ENCODE measurements at regions not wholly inside any gene's neighbourhood (a gene's known extent, or its start where the extent isn't known, plus 50 kb on each side); places are given as distances from the start of the nearest gene placed in this dataset.
"Not testable (repeated sequence)": the region's sequence is repeated elsewhere in the genome, so short reads cannot be mapped to it uniquely, and the experiment has no call there.

- no peak for ATAC-seq
- WGBS, 2 donors (ENCODE audit: low coverage in 1 of 2): 84 to 100% methylated on average over 1 to 3 of the region's 4 CpGs
- Histone ChIP-seq H3K36me3 (no peaks in the 10 kb centered on the region), H3K4me1 (no peaks in the 10 kb centered on the region), H3K4me3 (no peak overlapping the region), H3K27me3 (peaks cover 6% of the 10 kb centered on the region), H3K27ac (no peak overlapping the region), H3K9me3 (no peaks in the 10 kb centered on the region)
- TF ChIP-seq CTCF (IDR thresholded peaks at IDR 0.05) (no peak), POLR2AphosphoS5 (IDR thresholded peaks at IDR 0.05) (no peak), EP300 (IDR thresholded peaks at IDR 0.05) (no peak), POLR2A (IDR thresholded peaks at IDR 0.05) (no peak)
These were observed 152.7 kb downstream of the MYLK4 start for GRCh38 chr6:2597991-2598390.

- not testable (repeated sequence) for H3K27ac ChIP-seq, H3K4me1 ChIP-seq, H3K27me3 ChIP-seq, H3K9me3 ChIP-seq, H3K4me3 ChIP-seq, ATAC-seq, H3K36me3 ChIP-seq
- no CpG with 5 or more reads among the region's 2 CpGs for WGBS, 2 donors (ENCODE audit: low coverage in 1 of 2)
These were observed 153.3 kb downstream of the MYLK4 start for GRCh38 chr6:2597457-2597856.

DNA sequence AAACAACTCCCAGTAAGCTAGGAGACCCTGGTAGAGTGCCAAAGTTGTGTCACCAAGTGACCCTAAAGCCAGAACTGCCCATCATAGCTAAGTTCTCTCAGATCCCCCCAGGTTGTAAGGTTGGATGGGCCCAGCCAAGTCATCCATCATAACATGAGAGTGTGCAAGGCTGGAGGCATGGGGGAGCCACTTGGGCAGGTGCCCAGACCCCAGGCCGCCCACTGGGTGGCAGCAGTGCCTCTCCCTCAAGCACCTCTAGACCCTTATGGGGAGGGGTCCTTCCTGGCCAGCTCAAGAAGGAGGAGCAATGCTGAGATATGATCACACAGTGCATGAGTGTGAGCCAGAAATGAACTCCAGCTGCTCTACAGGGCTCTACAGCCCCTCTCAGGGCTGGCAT is 154.5 kb downstream of the MYLK4 start:
- WGBS, 2 donors (ENCODE audit: low coverage in 1 of 2): no CpG with 5 or more reads among the region's 1 CpG

GRCh38 chr6:2594868-2595267 is 155.9 kb downstream of the MYLK4 start:
- H3K4me3 ChIP-seq: no peak overlapping the region
- no peak overlapping the region for H3K27ac ChIP-seq
- no peaks in the 10 kb centered on the region for H3K9me3 ChIP-seq
- H3K36me3 ChIP-seq: no peaks in the 10 kb centered on the region
- TF ChIP-seq POLR2AphosphoS5 (IDR thresholded peaks at IDR 0.05) (no peak), EP300 (IDR thresholded peaks at IDR 0.05) (no peak), CTCF (IDR thresholded peaks at IDR 0.05) (no peak), POLR2A (IDR thresholded peaks at IDR 0.05) (no peak)
- ATAC-seq: no peak
- no peaks in the 10 kb centered on the region for H3K4me1 ChIP-seq
- H3K27me3 ChIP-seq: no peaks in the 10 kb centered on the region
- 80% methylated on average over 1 of the region's 2 CpGs; no CpG with 5 or more reads in 1 of the 2 donors for WGBS, 2 donors (ENCODE audit: low coverage in 1 of 2)

More for the DNA sequence above, 154.5 kb downstream of the MYLK4 start:
- no peaks in the 10 kb centered on the region for H3K36me3 ChIP-seq
- no peaks in the 10 kb centered on the region for H3K9me3 ChIP-seq
- H3K27me3 ChIP-seq: no peaks in the 10 kb centered on the region
- no peak overlapping the region for H3K4me3 ChIP-seq
- no peaks in the 10 kb centered on the region for H3K4me1 ChIP-seq
- no peak overlapping the region for H3K27ac ChIP-seq
- TF ChIP-seq POLR2A (IDR thresholded peaks at IDR 0.05) (no peak), POLR2AphosphoS5 (IDR thresholded peaks at IDR 0.05) (no peak), CTCF (IDR thresholded peaks at IDR 0.05) (no peak), EP300 (IDR thresholded peaks at IDR 0.05) (no peak)
- ATAC-seq: no peak

DNA sequence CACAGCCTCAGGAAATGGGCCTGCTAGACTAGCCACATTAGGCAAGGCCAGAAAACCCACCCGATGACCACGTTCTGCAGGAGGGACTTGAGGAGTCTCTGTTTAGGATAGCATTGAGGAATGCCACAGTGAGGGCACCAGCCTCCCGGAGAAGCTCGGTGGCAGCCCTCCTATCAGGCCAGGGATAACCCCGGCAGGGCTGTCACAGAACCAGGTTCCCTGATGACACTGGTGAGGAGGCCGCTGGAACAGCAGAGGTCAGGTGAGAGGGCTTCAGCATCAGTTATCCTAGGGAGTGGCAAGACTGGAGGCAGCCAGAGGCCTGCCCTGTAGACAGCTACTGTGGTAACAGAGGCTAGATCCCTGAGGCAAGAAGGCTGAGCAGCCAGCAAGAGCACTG is 157.6 kb downstream of the MYLK4 start:
- no peak for TF ChIP-seq EP300 (IDR thresholded peaks at IDR 0.05)
- Histone ChIP-seq H3K27me3 (no peaks in the 10 kb centered on the region), H3K36me3 (no peaks in the 10 kb centered on the region), H3K4me3 (no peak overlapping the region), H3K4me1 (no peaks in the 10 kb centered on the region), H3K9me3 (peaks cover 0 to 11% (median 0%) of the 10 kb centered on the region in 3 donors), H3K27ac (no peak overlapping the region)
- ATAC-seq: no peak
- WGBS, 2 donors (ENCODE audit: low coverage in 1 of 2): 82 to 85% methylated on average over 2 to 4 of the region's 6 CpGs

GRCh38 chr6:2589171-2589661 is 161.5 kb downstream of the MYLK4 start:
- no peak overlapping the region for H3K27ac ChIP-seq
- no peaks in the 10 kb centered on the region for H3K27me3 ChIP-seq
- H3K9me3 ChIP-seq: peaks cover 0 to 24% (median 0%) of the 10 kb centered on the region in 3 donors
- no peak overlapping the region for H3K4me3 ChIP-seq
- no peak for TF ChIP-seq POLR2A (IDR thresholded peaks at IDR 0.05)
- TF ChIP-seq CTCF (IDR thresholded peaks at IDR 0.05): no peak
- TF ChIP-seq POLR2AphosphoS5 (IDR thresholded peaks at IDR 0.05): no peak
- no peak for TF ChIP-seq EP300 (IDR thresholded peaks at IDR 0.05)
- WGBS, 2 donors (ENCODE audit: low coverage in 1 of 2): 81% methylated on average over 5 of the region's 8 CpGs; no CpG with 5 or more reads in 1 of the 2 donors
- H3K36me3 ChIP-seq: no peaks in the 10 kb centered on the region
- ATAC-seq: no peak
- no peaks in the 10 kb centered on the region for H3K4me1 ChIP-seq

Measured in gastroesophageal sphincter (tissue), 4 donors.